ENCODE measurements at regions not wholly inside any gene's neighbourhood (a gene's known extent, or its start where the extent isn't known, plus 50 kb on each side); places are given as distances from the start of the nearest gene placed in this dataset.
"Not testable (repeated sequence)": the region's sequence is repeated elsewhere in the genome, so short reads cannot be mapped to it uniquely, and the experiment has no call there.

GRCh38 chr4:128646893-128647292, 162.6 kb upstream of the JADE1 start:
- DNase-seq, result not testable (repeated sequence)

GRCh38 chr4:128644693-128645654, 164.5 kb upstream of the JADE1 start:
- not testable (repeated sequence) for DNase-seq

GRCh38 chr4:128644107-128644506, 165.4 kb upstream of the JADE1 start:
- not testable (repeated sequence) for DNase-seq

- DNase-seq, result not testable (repeated sequence)
Measured at GRCh38 chr4:128641566-128641965, 167.9 kb upstream of the JADE1 start.

GRCh38 chr4:128639541-128640270, 169.8 kb upstream of the JADE1 start:
- no peak for DNase-seq

- no peak for DNase-seq
Measured at GRCh38 chr4:128636906-128637305, 172.6 kb upstream of the JADE1 start.

GRCh38 chr4:128635955-128636560, 173.4 kb upstream of the JADE1 start:
- DNase-seq, result no peak

GRCh38 chr4:128635141-128635954, 174.2 kb upstream of the JADE1 start:
- no peak for DNase-seq

GRCh38 chr4:128633067-128633466, 176.4 kb upstream of the JADE1 start:
- no peak for DNase-seq

GRCh38 chr4:128630871-128631270, 178.6 kb upstream of the JADE1 start:
- DNase-seq, result no peak

GRCh38 chr4:128623508-128624215, 185.8 kb upstream of the JADE1 start:
- DNase-seq, result no peak

GRCh38 chr4:128620279-128620965, 189.1 kb upstream of the JADE1 start:
- not testable (repeated sequence) for DNase-seq

GRCh38 chr4:128615197-128615596, 194.3 kb upstream of the JADE1 start:
- no peak for DNase-seq

GRCh38 chr4:128608006-128608405, 201.5 kb upstream of the JADE1 start:
- no peak for DNase-seq

GRCh38 chr4:128606173-128606572, 203.3 kb upstream of the JADE1 start:
- no peak for DNase-seq

- no peak for DNase-seq
Measured at GRCh38 chr4:128604840-128605239, 204.7 kb upstream of the JADE1 start.

GRCh38 chr4:128604204-128604603, 205.3 kb upstream of the JADE1 start:
- DNase-seq, result no peak

- no peak for DNase-seq
Measured at GRCh38 chr4:128603081-128603480, 206.4 kb upstream of the JADE1 start.

- no peak for DNase-seq
Measured at GRCh38 chr4:128601991-128602695, 207.4 kb upstream of the JADE1 start.
